GM18511 (cell line): ENCODE measurements at regions not wholly inside any gene's neighbourhood (a gene's known extent, or its start where the extent isn't known, plus 50 kb on each side); places are given as distances from the start of the nearest gene placed in this dataset.

Experiments
- ATAC-seq: cut with Tn5 transposase; IDR thresholded peaks from one replicate; pipeline ENCODE4 v1.9.1; 2021; ENCODE audit warnings: mild to moderate bottlenecking, moderate library complexity; ENCODE audit not compliant: unreplicated experiment

- ATAC-seq: no peak
Observed at GRCh38 chr9:7403839-7404487, 395.6 kb downstream of the DMAC1 start.

GRCh38 chr9:7403028-7403389, 396.6 kb downstream of the DMAC1 start:
- ATAC-seq: no peak

- no peak for ATAC-seq
Observed at GRCh38 chr9:7402334-7403027, 397.1 kb downstream of the DMAC1 start.

- ATAC-seq: no peak
Observed at GRCh38 chr9:7401116-7401515, 398.5 kb downstream of the DMAC1 start.

- no peak for ATAC-seq
Observed at GRCh38 chr9:7394002-7394774, 405.4 kb downstream of the DMAC1 start.

GRCh38 chr9:7392148-7392547, 407.4 kb downstream of the DMAC1 start:
- ATAC-seq: no peak

GRCh38 chr9:7388755-7389154, 410.8 kb downstream of the DMAC1 start:
- no peak for ATAC-seq

GRCh38 chr9:7387840-7388239, 411.7 kb downstream of the DMAC1 start:
- no peak for ATAC-seq

- ATAC-seq: no peak
Observed at GRCh38 chr9:7382304-7382703, 417.3 kb downstream of the DMAC1 start.

GRCh38 chr9:7377489-7377888, 422.1 kb downstream of the DMAC1 start:
- ATAC-seq: no peak

GRCh38 chr9:7376833-7377232, 422.7 kb downstream of the DMAC1 start:
- ATAC-seq: no peak

GRCh38 chr9:7376213-7376612, 423.4 kb downstream of the DMAC1 start:
- no peak for ATAC-seq

- ATAC-seq: no peak
Observed at GRCh38 chr9:7375013-7375511, 424.5 kb downstream of the DMAC1 start.

- ATAC-seq: no peak
Observed at GRCh38 chr9:7370988-7371387, 428.6 kb downstream of the DMAC1 start.

GRCh38 chr9:7370381-7370780, 429.2 kb downstream of the DMAC1 start:
- no peak for ATAC-seq

GRCh38 chr9:7369384-7369821, 430.2 kb downstream of the DMAC1 start:
- ATAC-seq: no peak

GRCh38 chr9:7368410-7369292, 430.9 kb downstream of the DMAC1 start:
- ATAC-seq: no peak

- no peak for ATAC-seq
Observed at GRCh38 chr9:7367726-7368125, 431.9 kb downstream of the DMAC1 start.

GRCh38 chr9:7366121-7366520, 433.5 kb downstream of the DMAC1 start:
- no peak for ATAC-seq

- no peak for ATAC-seq
Observed at GRCh38 chr9:7363777-7364477, 435.7 kb downstream of the DMAC1 start.
